ENCODE measurements at regions not wholly inside any gene's neighbourhood (a gene's known extent, or its start where the extent isn't known, plus 50 kb on each side); places are given as distances from the start of the nearest gene placed in this dataset.

- H2BK5ac ChIP-seq (ENCODE audit: insufficient read length, low read length), result no peak overlapping the region
- H2AFZ ChIP-seq (ENCODE audit: low read length), result no peak overlapping the region
- no peak overlapping the region for H3K27ac Mint-ChIP-seq
- H3K18ac ChIP-seq (ENCODE audit: insufficient read length, low read depth, low read length), result no peak overlapping the region
- no peak overlapping the region for H2BK12ac ChIP-seq (ENCODE audit: insufficient read length, low read depth, low read length)
- H3K23me2 ChIP-seq (ENCODE audit: insufficient read length, low read depth, low read length, poor library complexity, severe bottlenecking), result no peaks in the 10 kb centered on the region
- H2BK20ac ChIP-seq (ENCODE audit: low read depth, low read length, poor library complexity, severe bottlenecking), result no peak overlapping the region
- H3K79me2 ChIP-seq (ENCODE audit: insufficient read depth, low read length), result no peaks in the 10 kb centered on the region
- H3K4me1 Mint-ChIP-seq, result peaks cover 0 to 5% of the 10 kb centered on the region in 2 experiments; a peak in 1 of 4 replicates
- H3K9me3 ChIP-seq (ENCODE audit: control insufficient read depth, low read depth, low read length), result peaks cover 19% of the 10 kb centered on the region
- no CpG with 5 or more reads among the region's 1 CpG for WGBS (ENCODE audit: extremely low coverage, insufficient read length, low lambda C conversion rate)
- no peak overlapping the region for H2BK15ac ChIP-seq (ENCODE audit: low read depth, low read length)
- H2BK120ac ChIP-seq (ENCODE audit: low read depth, low read length, poor library complexity, severe bottlenecking), result no peak overlapping the region
- no peak overlapping the region for H4K91ac ChIP-seq (ENCODE audit: insufficient read length, low read depth, low read length)
- peaks cover 53 to 59% of the 10 kb centered on the region in 2 experiments for H3K9me3 Mint-ChIP-seq
- no peaks in the 10 kb centered on the region; a peak in 1 of 7 replicates for H3K36me3 Mint-ChIP-seq (ENCODE audit: insufficient read depth in 1 of 3, low read depth in 3 of 3)
- no peak overlapping the region for H3K9ac ChIP-seq (ENCODE audit: extremely low read depth, insufficient read length, low read length)
- no peak overlapping the region for H3T11ph ChIP-seq (ENCODE audit: low read length)
- H3K27me3 Mint-ChIP-seq (ENCODE audit: low read depth), result no peaks in the 10 kb centered on the region
- no peak for TF ChIP-seq CTCF (conservative IDR thresholded peaks at IDR 0.05)
- no peak overlapping the region for H2AK5ac ChIP-seq (ENCODE audit: insufficient read length, low read length)
- no peak overlapping the region for H3K27ac ChIP-seq (ENCODE audit: insufficient read length, low read depth, low read length)
- no peaks in the 10 kb centered on the region for H3K79me1 ChIP-seq (ENCODE audit: insufficient read depth, low read depth, low read length, poor library complexity, severe bottlenecking)
- no peak for DNase-seq
- no peak overlapping the region for H3K4ac ChIP-seq (ENCODE audit: low read depth, low read length)
- H3K23ac ChIP-seq (ENCODE audit: insufficient read length, low read depth, low read length), result no peak overlapping the region
- no peak overlapping the region for H4K5ac ChIP-seq (ENCODE audit: insufficient read length, low read depth, low read length)
- no peaks in the 10 kb centered on the region for H4K20me1 ChIP-seq (ENCODE audit: control insufficient read depth, insufficient read depth, insufficient read length)
- H3K27me3 ChIP-seq (ENCODE audit: insufficient read depth, low read length), result no peaks in the 10 kb centered on the region
- no peak overlapping the region for H3K14ac ChIP-seq (ENCODE audit: insufficient read depth, low read length)
- H3K4me2 ChIP-seq (ENCODE audit: insufficient read depth, insufficient read length, low read length), result no peak overlapping the region
- H3K56ac ChIP-seq (ENCODE audit: insufficient read length, low read depth, low read length), result no peak overlapping the region
- H4K8ac ChIP-seq (replicated peaks; ENCODE audit: insufficient read length, low read depth, low read length), result no peak overlapping the region
- H3K4me3 Mint-ChIP-seq, result no peak overlapping the region
- H3K4me1 ChIP-seq (ENCODE audit: insufficient read depth, low read length), result no peaks in the 10 kb centered on the region
Measured at GRCh38 chrX:67295924-67296323, 247.9 kb upstream of the AR start.

Measured in H9 (cell line).